ENCODE measurements at regions not wholly inside any gene's neighbourhood (a gene's known extent, or its start where the extent isn't known, plus 50 kb on each side); places are given as distances from the start of the nearest gene placed in this dataset.

DNA sequence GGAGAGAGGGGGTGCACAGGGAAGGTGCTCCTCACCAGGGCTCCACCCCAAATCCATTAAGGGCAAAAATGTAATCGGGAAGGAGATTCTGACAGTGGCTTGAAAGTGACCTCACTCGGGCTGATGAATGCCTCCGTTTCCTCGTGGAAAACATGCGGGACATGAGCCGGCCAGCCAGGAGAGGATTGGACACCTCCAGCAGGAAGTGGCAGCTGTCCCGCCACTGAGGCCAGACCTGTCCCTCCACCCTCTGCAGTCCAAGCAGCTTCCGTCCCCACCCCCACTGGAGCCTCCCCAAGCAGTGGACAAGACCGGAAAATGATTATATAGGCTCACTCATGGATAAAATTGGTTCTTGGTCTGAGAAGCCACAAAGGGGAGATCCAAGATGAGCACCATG is 82.1 kb upstream of the CCL1 start:
- ATAC-seq (no peak), DNase-seq (ENCODE audit: low spot score) (no peak), FAIRE-seq (no peak)
- Histone ChIP-seq H3K4me1 (ENCODE audit: insufficient read depth, low read length) (no peaks in the 10 kb centered on the region), H3K27ac (ENCODE audit: extremely low read length, insufficient read depth, low read length) (no peak overlapping the region), H2AFZ (ENCODE audit: low read length) (no peak overlapping the region), H3K36me3 (replicated peaks in 1 of 2; ENCODE audit: control insufficient read depth in 1 of 2, insufficient read depth in 2 of 2, low read length in 2 of 2) (no peaks in the 10 kb centered on the region), H3K27me3 (ENCODE audit: control insufficient read depth in 1 of 2, insufficient read depth in 2 of 2, low read length in 2 of 2) (peaks cover 0 to 1% of the 10 kb centered on the region in 2 experiments; a peak in 1 of 5 replicates), H3K9me3 (ENCODE audit: low read length) (no peaks in the 10 kb centered on the region), H3K4me2 (ENCODE audit: low read depth, low read length) (no peak overlapping the region), H4K20me1 (ENCODE audit: insufficient read depth, low read length) (no peaks in the 10 kb centered on the region), H3K4me3 (replicated peaks in 1 of 3; ENCODE audit: insufficient read depth in 1 of 3, low read depth in 2 of 3, low read length in 3 of 3) (no peak overlapping the region), H3K79me2 (ENCODE audit: insufficient read depth, low read length) (no peaks in the 10 kb centered on the region), H3K9ac (ENCODE audit: insufficient read depth, low read depth, low read length) (no peak overlapping the region)
- in situ Hi-C loops (cut with HindIII; ENCODE audit: extremely low pct_ligation_motif_present, low pct_unique_long_range_greater_than_20kb) = loop anchor here (25.0 kb wide), 1 partner anchor 442 kb away; no protein-coding TSS in a partner anchor
- WGBS (ENCODE audit: low lambda C conversion rate) = 35% methylated on average over 8 of the region's 9 CpGs
- no TSS peak for BruUV-seq (replicated peaks)
- POLR2A ChIA-PET = no interaction called here
- CTCF ChIA-PET (ENCODE audit: low intra/inter-chr PET ratio, low total read pairs) = no interaction called here
- intact Hi-C loops (cut with micrococcal nuclease; ENCODE audit: unreplicated experiment) = no loop called here
- TF ChIP-seq ZNF777 (CRISPR knock-in tag; IDR thresholded peaks at IDR 0.05) (no peak), FOXP1 (IDR thresholded peaks at IDR 0.05) (no peak), FOXP1 (CRISPR knock-in tag; IDR thresholded peaks at IDR 0.05) (no peak), ZNF264 (CRISPR knock-in tag; IDR thresholded peaks at IDR 0.05) (no peak), ZFP37 (CRISPR knock-in tag; IDR thresholded peaks at IDR 0.05; ENCODE audit: borderline replicate concordance) (no peak), PAF1 (CRISPR knock-in tag; IDR thresholded peaks at IDR 0.05) (no peak), BHLHE40 (IDR thresholded peaks at IDR 0.05; ENCODE audit: low read length) (no peak), MEIS2 (CRISPR knock-in tag; IDR thresholded peaks at IDR 0.05) (no peak), ZNF546 (CRISPR knock-in tag; conservative IDR thresholded peaks at IDR 0.05) (no peak), ZBTB8A (CRISPR knock-in tag; IDR thresholded peaks at IDR 0.05; ENCODE audit: borderline replicate concordance, low read depth) (no peak), IKZF1 (IDR thresholded peaks at IDR 0.05) (no peak)
- TF ChIP-seq, protein P1, sequence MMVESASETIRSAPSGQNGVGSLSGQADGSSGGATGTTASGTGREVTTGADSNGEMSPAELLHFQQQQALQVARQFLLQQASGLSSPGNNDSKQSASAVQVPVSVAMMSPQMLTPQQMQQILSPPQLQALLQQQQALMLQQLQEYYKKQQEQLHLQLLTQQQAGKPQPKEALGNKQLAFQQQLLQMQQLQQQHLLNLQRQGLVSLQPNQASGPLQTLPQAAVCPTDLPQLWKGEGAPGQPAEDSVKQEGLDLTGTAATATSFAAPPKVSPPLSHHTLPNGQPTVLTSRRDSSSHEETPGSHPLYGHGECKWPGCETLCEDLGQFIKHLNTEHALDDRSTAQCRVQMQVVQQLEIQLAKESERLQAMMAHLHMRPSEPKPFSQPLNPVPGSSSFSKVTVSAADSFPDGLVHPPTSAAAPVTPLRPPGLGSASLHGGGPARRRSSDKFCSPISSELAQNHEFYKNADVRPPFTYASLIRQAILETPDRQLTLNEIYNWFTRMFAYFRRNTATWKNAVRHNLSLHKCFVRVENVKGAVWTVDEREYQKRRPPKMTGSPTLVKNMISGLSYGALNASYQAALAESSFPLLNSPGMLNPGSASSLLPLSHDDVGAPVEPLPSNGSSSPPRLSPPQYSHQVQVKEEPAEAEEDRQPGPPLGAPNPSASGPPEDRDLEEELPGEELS (CRISPR knock-in tag; IDR thresholded peaks at IDR 0.05) = no peak
- TF ChIP-seq, protein P2, sequence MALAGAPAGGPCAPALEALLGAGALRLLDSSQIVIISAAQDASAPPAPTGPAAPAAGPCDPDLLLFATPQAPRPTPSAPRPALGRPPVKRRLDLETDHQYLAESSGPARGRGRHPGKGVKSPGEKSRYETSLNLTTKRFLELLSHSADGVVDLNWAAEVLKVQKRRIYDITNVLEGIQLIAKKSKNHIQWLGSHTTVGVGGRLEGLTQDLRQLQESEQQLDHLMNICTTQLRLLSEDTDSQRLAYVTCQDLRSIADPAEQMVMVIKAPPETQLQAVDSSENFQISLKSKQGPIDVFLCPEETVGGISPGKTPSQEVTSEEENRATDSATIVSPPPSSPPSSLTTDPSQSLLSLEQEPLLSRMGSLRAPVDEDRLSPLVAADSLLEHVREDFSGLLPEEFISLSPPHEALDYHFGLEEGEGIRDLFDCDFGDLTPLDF (CRISPR knock-in tag; IDR thresholded peaks at IDR 0.05) = no peak
- TF ChIP-seq, protein P3, sequence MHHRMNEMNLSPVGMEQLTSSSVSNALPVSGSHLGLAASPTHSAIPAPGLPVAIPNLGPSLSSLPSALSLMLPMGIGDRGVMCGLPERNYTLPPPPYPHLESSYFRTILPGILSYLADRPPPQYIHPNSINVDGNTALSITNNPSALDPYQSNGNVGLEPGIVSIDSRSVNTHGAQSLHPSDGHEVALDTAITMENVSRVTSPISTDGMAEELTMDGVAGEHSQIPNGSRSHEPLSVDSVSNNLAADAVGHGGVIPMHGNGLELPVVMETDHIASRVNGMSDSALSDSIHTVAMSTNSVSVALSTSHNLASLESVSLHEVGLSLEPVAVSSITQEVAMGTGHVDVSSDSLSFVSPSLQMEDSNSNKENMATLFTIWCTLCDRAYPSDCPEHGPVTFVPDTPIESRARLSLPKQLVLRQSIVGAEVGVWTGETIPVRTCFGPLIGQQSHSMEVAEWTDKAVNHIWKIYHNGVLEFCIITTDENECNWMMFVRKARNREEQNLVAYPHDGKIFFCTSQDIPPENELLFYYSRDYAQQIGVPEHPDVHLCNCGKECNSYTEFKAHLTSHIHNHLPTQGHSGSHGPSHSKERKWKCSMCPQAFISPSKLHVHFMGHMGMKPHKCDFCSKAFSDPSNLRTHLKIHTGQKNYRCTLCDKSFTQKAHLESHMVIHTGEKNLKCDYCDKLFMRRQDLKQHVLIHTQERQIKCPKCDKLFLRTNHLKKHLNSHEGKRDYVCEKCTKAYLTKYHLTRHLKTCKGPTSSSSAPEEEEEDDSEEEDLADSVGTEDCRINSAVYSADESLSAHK (CRISPR knock-in tag; IDR thresholded peaks at IDR 0.05; ENCODE audit: borderline replicate concordance) = no peak
- TF ChIP-seq, protein P4, sequence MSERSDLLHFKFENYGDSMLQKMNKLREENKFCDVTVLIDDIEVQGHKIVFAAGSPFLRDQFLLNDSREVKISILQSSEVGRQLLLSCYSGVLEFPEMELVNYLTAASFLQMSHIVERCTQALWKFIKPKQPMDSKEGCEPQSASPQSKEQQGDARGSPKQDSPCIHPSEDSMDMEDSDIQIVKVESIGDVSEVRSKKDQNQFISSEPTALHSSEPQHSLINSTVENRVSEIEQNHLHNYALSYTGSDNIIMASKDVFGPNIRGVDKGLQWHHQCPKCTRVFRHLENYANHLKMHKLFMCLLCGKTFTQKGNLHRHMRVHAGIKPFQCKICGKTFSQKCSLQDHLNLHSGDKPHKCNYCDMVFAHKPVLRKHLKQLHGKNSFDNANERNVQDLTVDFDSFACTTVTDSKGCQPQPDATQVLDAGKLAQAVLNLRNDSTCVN (CRISPR knock-in tag; IDR thresholded peaks at IDR 0.05; ENCODE audit: borderline replicate concordance) = no peak
- TF ChIP-seq, protein P5, sequence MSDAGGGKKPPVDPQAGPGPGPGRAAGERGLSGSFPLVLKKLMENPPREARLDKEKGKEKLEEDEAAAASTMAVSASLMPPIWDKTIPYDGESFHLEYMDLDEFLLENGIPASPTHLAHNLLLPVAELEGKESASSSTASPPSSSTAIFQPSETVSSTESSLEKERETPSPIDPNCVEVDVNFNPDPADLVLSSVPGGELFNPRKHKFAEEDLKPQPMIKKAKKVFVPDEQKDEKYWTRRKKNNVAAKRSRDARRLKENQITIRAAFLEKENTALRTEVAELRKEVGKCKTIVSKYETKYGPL (CRISPR knock-in tag; IDR thresholded peaks at IDR 0.05) = no peak
